CD4-positive, alpha-beta T cell (primary cell): ENCODE measurements at regions not wholly inside any gene's neighbourhood (a gene's known extent, or its start where the extent isn't known, plus 50 kb on each side); places are given as distances from the start of the nearest gene placed in this dataset.

ENCODE experiments used
- ATAC-seq: fragments of 200-7000 bp; cut with Tn5 transposase; one replicate; pipeline ENCODE4 v1.10.0; 2022; ENCODE audit warnings: mild to moderate bottlenecking; ENCODE audit not compliant: poor library complexity
- CTCF ChIA-PET: fragments of 350-600 bp; sonication (Branson Sonifier 250); formaldehyde crosslinking; loops from one replicate; lab custom pipeline; 2021; ENCODE audit warnings: antibody characterized with exemption, inconsistent platforms; lab: Charles Lee
- POLR2A ChIA-PET: fragments of 350-600 bp; sonication (Branson Sonifier 250); formaldehyde crosslinking; loops from one replicate; lab custom pipeline; 2021; ENCODE audit warnings: antibody characterized with exemption, inconsistent platforms; lab: Charles Lee
- DNase-seq, 14 experiments: peaks; one replicate each; pipeline ENCODE4 v3.0.0-alpha.2; 2013 to 2020; ENCODE audit warnings: mixed read lengths in 2 of 14
- H3K27ac ChIP-seq, 2 donors: one replicate each; pipeline versions ENCODE4 v1.5.1 to v1.7.0; 2013; ENCODE audit warnings: low read length in 2 of 2, low read depth in 1 of 2, mild to moderate bottlenecking in 1 of 2
- H3K27me3 ChIP-seq, 2 experiments: 1 replicate in 1 of 2; 2 replicates in 1 of 2; pipeline versions ENCODE4 v1.6.1 to v1.7.0; 2013; ENCODE audit warnings: low read length in 2 of 2, control low read depth in 1 of 2, mild to moderate bottlenecking in 1 of 2, moderate library complexity in 1 of 2; ENCODE audit not compliant: insufficient read depth in 2 of 2, control insufficient read depth in 1 of 2
- H3K36me3 ChIP-seq: one replicate; pipeline ENCODE4 v1.6.1; 2013; ENCODE audit warnings: low read length, control low read depth; ENCODE audit not compliant: insufficient read depth
- H3K4me1 ChIP-seq: one replicate; pipeline ENCODE4 v1.6.1; 2013; ENCODE audit warnings: low read length, control low read depth; ENCODE audit not compliant: insufficient read depth
- H3K4me3 ChIP-seq: one replicate; pipeline ENCODE4 v1.5.1; 2013; ENCODE audit warnings: mild to moderate bottlenecking, low read length, moderate library complexity
- H3K9me3 ChIP-seq, 2 experiments: 1 replicate in 1 of 2; 2 replicates in 1 of 2; pipeline versions ENCODE4 v1.6.1 to v1.7.0; 2013; ENCODE audit warnings: low read length in 2 of 2, mild to moderate bottlenecking in 2 of 2, control low read depth in 1 of 2, moderate library complexity in 1 of 2; ENCODE audit not compliant: control insufficient read depth in 1 of 2, insufficient read depth in 1 of 2
- H3K27ac Mint-ChIP-seq: one replicate; pipeline ENCODE4 v1.8.0; 2020; ENCODE audit warnings: mixed read lengths
- H3K27me3 Mint-ChIP-seq: one replicate; pipeline ENCODE4 v1.8.0; 2021; ENCODE audit warnings: mixed read lengths
- H3K36me3 Mint-ChIP-seq: one replicate; pipeline ENCODE4 v1.8.0; 2021; ENCODE audit warnings: low read depth, mixed read lengths
- H3K4me1 Mint-ChIP-seq: one replicate; pipeline ENCODE4 v1.8.0; 2021; ENCODE audit warnings: low read depth, mixed read lengths
- H3K4me3 Mint-ChIP-seq: one replicate; pipeline ENCODE4 v1.8.0; 2020; ENCODE audit warnings: mild to moderate bottlenecking, mixed read lengths
- H3K9me3 Mint-ChIP-seq: one replicate; pipeline ENCODE4 v1.8.0; 2020; ENCODE audit warnings: mixed read lengths
- intact Hi-C, 2 experiments: fragments of 100-400 bp; cut with DNase I in 1 of 2; cut with micrococcal nuclease in 1 of 2; formaldehyde crosslinking; loops; one replicate each; pipeline versions ENCODE4 v1.15.1 to v1.9.0; 2023 to 2025; cut with DNase I, micrococcal nuclease
- TF ChIP-seq, protein P1 (sequence below): fragments of 200-600 bp; IDR thresholded peaks from one replicate; pipeline ENCODE4 v1.8.0; 2022; ENCODE audit warnings: antibody characterized with exemption, mild to moderate bottlenecking

DNA sequence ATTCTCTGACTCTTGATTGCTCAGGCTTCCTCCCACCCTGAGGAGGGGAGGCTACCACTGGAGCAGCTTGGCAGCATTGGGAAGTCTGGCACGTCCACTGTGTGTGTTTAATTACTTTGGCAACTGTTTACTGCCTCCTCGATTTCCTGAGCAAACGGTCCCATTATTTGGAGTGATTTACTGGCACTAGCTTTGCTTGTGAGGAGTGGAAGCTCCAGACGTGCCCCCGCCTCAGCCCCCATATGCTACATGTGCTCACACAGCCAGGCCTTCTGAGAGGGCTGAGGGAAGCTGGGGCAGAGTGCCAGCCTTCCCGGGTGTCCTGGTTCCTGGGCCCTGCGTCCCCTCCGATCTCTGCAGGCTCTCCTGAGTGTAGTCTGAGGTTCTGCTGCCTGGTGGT, 306.2 kb downstream of the PTPRU start:
- ATAC-seq (no peak), DNase-seq (no peak)
- H3K4me1 ChIP-seq: no peaks in the 10 kb centered on the region
- TF ChIP-seq, protein P1, sequence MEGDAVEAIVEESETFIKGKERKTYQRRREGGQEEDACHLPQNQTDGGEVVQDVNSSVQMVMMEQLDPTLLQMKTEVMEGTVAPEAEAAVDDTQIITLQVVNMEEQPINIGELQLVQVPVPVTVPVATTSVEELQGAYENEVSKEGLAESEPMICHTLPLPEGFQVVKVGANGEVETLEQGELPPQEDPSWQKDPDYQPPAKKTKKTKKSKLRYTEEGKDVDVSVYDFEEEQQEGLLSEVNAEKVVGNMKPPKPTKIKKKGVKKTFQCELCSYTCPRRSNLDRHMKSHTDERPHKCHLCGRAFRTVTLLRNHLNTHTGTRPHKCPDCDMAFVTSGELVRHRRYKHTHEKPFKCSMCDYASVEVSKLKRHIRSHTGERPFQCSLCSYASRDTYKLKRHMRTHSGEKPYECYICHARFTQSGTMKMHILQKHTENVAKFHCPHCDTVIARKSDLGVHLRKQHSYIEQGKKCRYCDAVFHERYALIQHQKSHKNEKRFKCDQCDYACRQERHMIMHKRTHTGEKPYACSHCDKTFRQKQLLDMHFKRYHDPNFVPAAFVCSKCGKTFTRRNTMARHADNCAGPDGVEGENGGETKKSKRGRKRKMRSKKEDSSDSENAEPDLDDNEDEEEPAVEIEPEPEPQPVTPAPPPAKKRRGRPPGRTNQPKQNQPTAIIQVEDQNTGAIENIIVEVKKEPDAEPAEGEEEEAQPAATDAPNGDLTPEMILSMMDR: no peak
- peaks cover 0 to 3% of the 10 kb centered on the region in 2 experiments for H3K9me3 ChIP-seq
- Mint-ChIP-seq H3K27me3 (no peaks in the 10 kb centered on the region), H3K9me3 (no peaks in the 10 kb centered on the region), H3K27ac (no peak overlapping the region), H3K36me3 (no peaks in the 10 kb centered on the region), H3K4me3 (no peak overlapping the region), H3K4me1 (no peaks in the 10 kb centered on the region)
- H3K27me3 ChIP-seq: peaks cover 0 to 2% of the 10 kb centered on the region in 2 experiments
- H3K36me3 ChIP-seq: no peaks in the 10 kb centered on the region
- no peak overlapping the region for H3K4me3 ChIP-seq
- no peak overlapping the region for H3K27ac ChIP-seq
- ChIA-PET CTCF (no interaction called here), POLR2A (no interaction called here)
- intact Hi-C loops: no loop called here

GRCh38 chr1:29541631-29542030, 305.3 kb downstream of the PTPRU start:
- H3K27me3 ChIP-seq: peaks cover 0 to 2% of the 10 kb centered on the region in 2 experiments
- no peaks in the 10 kb centered on the region for H3K4me1 ChIP-seq
- no peak for ATAC-seq
- H3K4me3 Mint-ChIP-seq: no peak overlapping the region
- no peak overlapping the region for H3K27ac Mint-ChIP-seq
- no peaks in the 10 kb centered on the region for H3K27me3 Mint-ChIP-seq
- intact Hi-C loops: no loop called here
- ChIA-PET POLR2A (no interaction called here), CTCF (no interaction called here)
- no peaks in the 10 kb centered on the region for H3K36me3 Mint-ChIP-seq
- H3K9me3 ChIP-seq: peaks cover 0 to 3% of the 10 kb centered on the region in 2 experiments
- H3K9me3 Mint-ChIP-seq: no peaks in the 10 kb centered on the region
- TF ChIP-seq, protein P1: no peak
- H3K27ac ChIP-seq: no peak overlapping the region
- H3K36me3 ChIP-seq: no peaks in the 10 kb centered on the region
- H3K4me3 ChIP-seq: no peak overlapping the region
- no peaks in the 10 kb centered on the region for H3K4me1 Mint-ChIP-seq
- no peak for DNase-seq

DNA sequence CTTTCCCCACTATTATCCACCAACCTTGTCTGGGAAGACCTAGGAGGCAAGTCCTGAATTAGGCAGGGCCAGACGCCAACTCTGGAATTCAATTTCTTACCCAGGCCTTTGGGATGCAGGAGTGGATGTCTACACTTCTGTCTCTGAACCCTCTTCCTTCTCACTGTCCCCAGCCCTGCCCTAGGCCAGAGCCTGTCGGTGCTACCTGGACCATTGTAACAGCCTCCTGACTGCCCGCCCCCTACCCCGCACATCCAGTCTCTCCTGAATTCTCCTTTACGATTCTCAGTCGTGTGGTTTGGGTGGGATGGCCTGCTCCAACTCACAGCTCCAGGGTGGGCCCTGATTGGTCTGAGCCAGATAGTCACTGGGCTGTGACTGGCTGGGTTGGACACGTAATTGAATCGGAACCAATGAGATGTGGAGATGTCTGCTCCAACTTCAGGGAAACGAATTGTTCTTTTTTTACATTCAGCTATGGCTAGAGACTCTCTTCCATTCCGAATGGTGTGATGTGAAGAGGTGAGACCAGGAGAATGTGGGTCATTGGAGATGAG, 304.6 kb downstream of the PTPRU start:
- peaks cover 0 to 2% of the 10 kb centered on the region in 2 experiments for H3K27me3 ChIP-seq
- intact Hi-C loops: no loop called here
- H3K4me3 ChIP-seq: no peak overlapping the region
- no peaks in the 10 kb centered on the region for H3K9me3 Mint-ChIP-seq
- no peak overlapping the region for H3K27ac Mint-ChIP-seq
- no peak overlapping the region for H3K27ac ChIP-seq
- H3K36me3 Mint-ChIP-seq: no peaks in the 10 kb centered on the region
- ChIA-PET CTCF (no interaction called here), POLR2A (no interaction called here)
- no peaks in the 10 kb centered on the region for H3K36me3 ChIP-seq
- TF ChIP-seq, protein P1: no peak
- no peaks in the 10 kb centered on the region for H3K4me1 ChIP-seq
- no peaks in the 10 kb centered on the region for H3K27me3 Mint-ChIP-seq
- H3K4me1 Mint-ChIP-seq: no peaks in the 10 kb centered on the region
- H3K4me3 Mint-ChIP-seq: no peak overlapping the region
- no peak for DNase-seq
- no peak for ATAC-seq
- peaks cover 0 to 3% of the 10 kb centered on the region in 2 experiments for H3K9me3 ChIP-seq
